Neural progenitor cell (in vitro differentiated cells): ENCODE measurements at regions not wholly inside any gene's neighbourhood (a gene's known extent, or its start where the extent isn't known, plus 50 kb on each side); places are given as distances from the start of the nearest gene placed in this dataset.

Experiments used
- CTCF ChIP-seq: fragments of 200-600 bp; sonication (generic); IDR thresholded peaks from 2 replicates; pipeline ENCODE4 v1.5.1; 2017; ENCODE audit warnings: antibody characterized with exemption, mild to moderate bottlenecking
- EZH2 ChIP-seq: fragments of 200-600 bp; sonication (generic); IDR thresholded peaks from 2 replicates; pipeline ENCODE4 v1.6.1; 2017; ENCODE audit warnings: antibody characterized with exemption, mild to moderate bottlenecking, moderate library complexity
- EZH2phosphoT487 ChIP-seq: fragments of 200-600 bp; sonication (generic); IDR thresholded peaks from 2 replicates; pipeline ENCODE4 v1.6.1; 2017; ENCODE audit warnings: antibody characterized with exemption

GRCh38 chr3:152109038-152109437 is 159.7 kb upstream of the MBNL1 start:
- TF ChIP-seq EZH2 (no peak), CTCF (no peak), EZH2phosphoT487 (no peak)
